H9 (cell line): ENCODE measurements at regions not wholly inside any gene's neighbourhood (a gene's known extent, or its start where the extent isn't known, plus 50 kb on each side); places are given as distances from the start of the nearest gene placed in this dataset.

Experiments used
- DNase-seq: peaks from one replicate; pipeline ENCODE4 v3.0.0-alpha.2; 2017
- H2AFZ ChIP-seq: one replicate; pipeline ENCODE4 v1.6.1; 2013; ENCODE audit warnings: mild to moderate bottlenecking, low read length, control low read depth, moderate library complexity
- H2AK5ac ChIP-seq: 2 replicates; pipeline ENCODE4 v1.6.1; 2013; ENCODE audit warnings: low read length, control low read depth, mixed read lengths; ENCODE audit not compliant: insufficient read length
- H2BK120ac ChIP-seq: one replicate; pipeline ENCODE4 v1.6.1; 2013; ENCODE audit warnings: low read depth, mild to moderate bottlenecking, low read length, control low read depth, inconsistent platforms; ENCODE audit not compliant: poor library complexity, severe bottlenecking
- H2BK12ac ChIP-seq: 2 replicates; pipeline ENCODE4 v1.6.1; 2013; ENCODE audit warnings: low read length, control low read depth, mixed read lengths, low read depth; ENCODE audit not compliant: insufficient read length
- H2BK15ac ChIP-seq: 2 replicates; pipeline ENCODE4 v1.6.1; 2013; ENCODE audit warnings: low read depth, low read length, control low read depth
- H2BK20ac ChIP-seq: one replicate; pipeline ENCODE4 v1.6.1; 2013; ENCODE audit warnings: low read depth, mild to moderate bottlenecking, low read length, control low read depth, inconsistent platforms; ENCODE audit not compliant: poor library complexity, severe bottlenecking
- H2BK5ac ChIP-seq: 2 replicates; pipeline ENCODE4 v1.6.1; 2013; ENCODE audit warnings: low read length, control low read depth, mixed read lengths; ENCODE audit not compliant: insufficient read length
- H3K14ac ChIP-seq: 2 replicates; pipeline ENCODE4 v1.6.1; 2013; ENCODE audit warnings: low read length, control low read depth; ENCODE audit not compliant: insufficient read depth
- H3K18ac ChIP-seq: 2 replicates; pipeline ENCODE4 v1.6.1; 2013; ENCODE audit warnings: low read depth, mild to moderate bottlenecking, mixed read lengths, low read length, control low read depth; ENCODE audit not compliant: insufficient read length
- H3K23ac ChIP-seq: 2 replicates; pipeline ENCODE4 v1.6.1; 2013; ENCODE audit warnings: low read length, control low read depth, mixed read lengths, low read depth; ENCODE audit not compliant: insufficient read length
- H3K23me2 ChIP-seq: 2 replicates; pipeline ENCODE4 v1.6.1; 2013; ENCODE audit warnings: low read depth, mild to moderate bottlenecking, mixed read lengths, low read length, control low read depth; ENCODE audit not compliant: insufficient read length, poor library complexity, severe bottlenecking
- H3K27ac ChIP-seq: 2 replicates; pipeline ENCODE4 v1.5.1; 2013; ENCODE audit warnings: low read length, control low read depth, mixed read lengths, low read depth; ENCODE audit not compliant: insufficient read length
- H3K27me3 ChIP-seq: 2 replicates; pipeline ENCODE4 v1.6.1; 2013; ENCODE audit warnings: low read length, control low read depth, inconsistent platforms; ENCODE audit not compliant: insufficient read depth
- H3K4ac ChIP-seq: 2 replicates; pipeline ENCODE4 v1.6.1; 2013; ENCODE audit warnings: low read depth, mild to moderate bottlenecking, control low read depth, inconsistent platforms, low read length, moderate library complexity
- H3K4me1 ChIP-seq: 2 replicates; pipeline ENCODE4 v1.6.1; 2013; ENCODE audit warnings: low read length, control low read depth, inconsistent platforms; ENCODE audit not compliant: insufficient read depth
- H3K4me2 ChIP-seq: 2 replicates; pipeline ENCODE4 v1.6.1; 2013; ENCODE audit warnings: low read length, control low read depth, mixed read lengths; ENCODE audit not compliant: insufficient read length, insufficient read depth
- H3K56ac ChIP-seq: 2 replicates; pipeline ENCODE4 v1.6.1; 2013; ENCODE audit warnings: low read depth, mild to moderate bottlenecking, mixed read lengths, low read length, control low read depth; ENCODE audit not compliant: insufficient read length
- H3K79me1 ChIP-seq: 2 replicates; pipeline ENCODE4 v1.6.1; 2013; ENCODE audit warnings: low read depth, mild to moderate bottlenecking, moderate library complexity, low read length, control low read depth, inconsistent platforms; ENCODE audit not compliant: insufficient read depth, poor library complexity, severe bottlenecking
- H3K79me2 ChIP-seq: 2 replicates; pipeline ENCODE4 v1.6.1; 2013; ENCODE audit warnings: low read length, control low read depth, inconsistent platforms; ENCODE audit not compliant: insufficient read depth
- H3K9ac ChIP-seq: 2 replicates; pipeline ENCODE4 v1.6.1; 2013; ENCODE audit warnings: low read length, control low read depth, mixed read lengths; ENCODE audit not compliant: insufficient read length; ENCODE audit errors: extremely low read depth
- H3K9me3 ChIP-seq: one replicate; pipeline ENCODE4 v1.6.1; 2013; ENCODE audit warnings: low read depth, low read length, inconsistent platforms; ENCODE audit not compliant: control insufficient read depth
- H3T11ph ChIP-seq: one replicate; pipeline ENCODE4 v1.6.1; 2013; ENCODE audit warnings: mild to moderate bottlenecking, low read length, control low read depth, inconsistent platforms
- H4K20me1 ChIP-seq: one replicate; pipeline ENCODE4 v1.6.1; 2013; ENCODE audit not compliant: control insufficient read depth, insufficient read length, insufficient read depth
- H4K5ac ChIP-seq: 2 replicates; pipeline ENCODE4 v1.6.1; 2013; ENCODE audit warnings: low read depth, mild to moderate bottlenecking, mixed read lengths, low read length, control low read depth; ENCODE audit not compliant: insufficient read length
- H4K8ac ChIP-seq: replicated peaks from 2 replicates; pipeline ENCODE4 v1.6.1; 2013; ENCODE audit warnings: low read length, control low read depth, mixed read lengths, low read depth; ENCODE audit not compliant: insufficient read length
- H4K91ac ChIP-seq: 2 replicates; pipeline ENCODE4 v1.6.1; 2013; ENCODE audit warnings: low read depth, mild to moderate bottlenecking, moderate library complexity, mixed read lengths, low read length, control low read depth; ENCODE audit not compliant: insufficient read length
- H3K27ac Mint-ChIP-seq, 3 experiments: 2 replicates in 2 of 3; 3 replicates in 1 of 3; pipeline ENCODE4 v1.8.0; 2020 to 2021; ENCODE audit warnings: mixed read lengths in 3 of 3, mild to moderate bottlenecking in 1 of 3, moderate library complexity in 1 of 3
- H3K27me3 Mint-ChIP-seq: 2 replicates; pipeline ENCODE4 v1.8.0; 2021; ENCODE audit warnings: low read depth, mild to moderate bottlenecking, moderate library complexity, mixed read lengths
- H3K36me3 Mint-ChIP-seq, 3 experiments: 2 replicates in 2 of 3; 3 replicates in 1 of 3; pipeline ENCODE4 v1.8.0; 2020 to 2021; ENCODE audit warnings: low read depth in 3 of 3, mixed read lengths in 3 of 3; ENCODE audit not compliant: insufficient read depth in 1 of 3
- H3K4me1 Mint-ChIP-seq, 2 experiments: 2 replicates each; pipeline ENCODE4 v1.8.0; 2020; ENCODE audit warnings: mixed read lengths in 2 of 2
- H3K4me3 Mint-ChIP-seq, 2 experiments: 2 replicates in 1 of 2; 3 replicates in 1 of 2; pipeline ENCODE4 v1.8.0; 2020 to 2021; ENCODE audit warnings: mild to moderate bottlenecking in 2 of 2, mixed read lengths in 2 of 2, moderate library complexity in 1 of 2
- H3K9me3 Mint-ChIP-seq, 2 experiments: 2 replicates in 1 of 2; 3 replicates in 1 of 2; pipeline ENCODE4 v1.8.0; 2020; ENCODE audit warnings: mild to moderate bottlenecking in 2 of 2, mixed read lengths in 2 of 2, moderate library complexity in 1 of 2
- WGBS: extraction: QIAGEN DNeasy Blood & Tissue Kit; methylation state at CpG from one replicate; pipeline ENCODE4 v1.1.7; 2013; ENCODE audit warnings: missing lambda C conversion rate, low lambda C conversion rate, mixed read lengths; ENCODE audit not compliant: insufficient read length; ENCODE audit errors: extremely low coverage; 5-methylcytosine and 5-hydroxymethylcytosine counted together
- TF ChIP-seq, protein P1 (sequence below): fragments of 200-600 bp; sonication (generic); conservative IDR thresholded peaks from 3 replicates; pipeline ENCODE4 v1.8.0; 2021; ENCODE audit warnings: antibody characterized with exemption, mild to moderate bottlenecking

DNA sequence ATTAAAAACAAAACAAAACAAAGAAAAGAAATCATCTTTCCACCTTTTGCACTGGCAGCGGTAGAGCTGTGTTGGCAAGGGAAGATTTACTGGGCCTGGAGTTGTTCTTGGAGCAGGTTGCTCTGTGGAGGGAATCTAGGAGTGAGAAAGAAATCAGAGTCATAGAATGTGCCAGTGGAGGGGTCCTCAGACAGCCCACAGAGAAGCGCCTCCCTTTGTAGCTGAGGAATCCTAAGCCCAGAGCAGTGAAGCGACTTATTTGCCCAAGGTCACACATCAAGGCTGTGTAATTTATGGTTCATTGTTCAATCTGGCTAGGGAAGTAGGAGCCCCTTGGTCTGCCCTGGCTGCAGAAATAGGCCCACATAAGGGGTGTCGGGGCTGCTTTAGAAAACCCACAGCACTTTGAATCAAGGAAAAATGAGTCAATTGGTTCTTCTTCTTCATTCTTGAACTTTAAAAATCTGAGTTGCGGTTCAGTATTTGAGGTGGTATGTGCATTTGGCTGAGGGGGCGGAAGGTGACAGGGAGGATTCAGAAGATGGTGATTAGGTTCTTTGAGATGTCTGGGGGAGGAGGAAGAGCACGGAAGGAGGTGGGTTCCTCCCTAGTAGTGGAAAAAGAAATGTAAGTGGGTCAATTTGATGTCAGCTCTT is 253.7 kb downstream of the PTEN start:
- Histone ChIP-seq H3K27me3 (no peaks in the 10 kb centered on the region), H3T11ph (no peak overlapping the region), H4K20me1 (no peaks in the 10 kb centered on the region), H3K23ac (no peak overlapping the region), H2BK15ac (no peak overlapping the region), H3K4me2 (no peak overlapping the region), H3K79me2 (no peaks in the 10 kb centered on the region), H3K18ac (no peak overlapping the region), H4K5ac (no peak overlapping the region), H2BK120ac (no peak overlapping the region), H3K4me1 (0 out of 2 replicates have a peak, but pooled peaks cover 2% of the 10 kb centered on the region), H2BK12ac (no peak overlapping the region), H3K9me3 (no peaks in the 10 kb centered on the region), H4K91ac (no peak overlapping the region), H3K4ac (no peak overlapping the region), H2AK5ac (no peak overlapping the region), H3K23me2 (no peaks in the 10 kb centered on the region), H2BK20ac (no peak overlapping the region), H4K8ac (no peak overlapping the region), H3K14ac (no peak overlapping the region), H3K27ac (no peak overlapping the region), H2BK5ac (no peak overlapping the region), H3K79me1 (no peaks in the 10 kb centered on the region), H2AFZ (no peak overlapping the region), H3K9ac (no peak overlapping the region), H3K56ac (no peak overlapping the region)
- WGBS = no CpG with 5 or more reads among the region's 7 CpGs
- TF ChIP-seq, protein P1, sequence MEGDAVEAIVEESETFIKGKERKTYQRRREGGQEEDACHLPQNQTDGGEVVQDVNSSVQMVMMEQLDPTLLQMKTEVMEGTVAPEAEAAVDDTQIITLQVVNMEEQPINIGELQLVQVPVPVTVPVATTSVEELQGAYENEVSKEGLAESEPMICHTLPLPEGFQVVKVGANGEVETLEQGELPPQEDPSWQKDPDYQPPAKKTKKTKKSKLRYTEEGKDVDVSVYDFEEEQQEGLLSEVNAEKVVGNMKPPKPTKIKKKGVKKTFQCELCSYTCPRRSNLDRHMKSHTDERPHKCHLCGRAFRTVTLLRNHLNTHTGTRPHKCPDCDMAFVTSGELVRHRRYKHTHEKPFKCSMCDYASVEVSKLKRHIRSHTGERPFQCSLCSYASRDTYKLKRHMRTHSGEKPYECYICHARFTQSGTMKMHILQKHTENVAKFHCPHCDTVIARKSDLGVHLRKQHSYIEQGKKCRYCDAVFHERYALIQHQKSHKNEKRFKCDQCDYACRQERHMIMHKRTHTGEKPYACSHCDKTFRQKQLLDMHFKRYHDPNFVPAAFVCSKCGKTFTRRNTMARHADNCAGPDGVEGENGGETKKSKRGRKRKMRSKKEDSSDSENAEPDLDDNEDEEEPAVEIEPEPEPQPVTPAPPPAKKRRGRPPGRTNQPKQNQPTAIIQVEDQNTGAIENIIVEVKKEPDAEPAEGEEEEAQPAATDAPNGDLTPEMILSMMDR = no peak
- DNase-seq = no peak
- no peaks in the 10 kb centered on the region for H3K36me3 Mint-ChIP-seq
- H3K9me3 Mint-ChIP-seq = no peaks in the 10 kb centered on the region
- H3K4me1 Mint-ChIP-seq = peaks cover 7 to 11% of the 10 kb centered on the region in 2 experiments
- no peaks in the 10 kb centered on the region for H3K27me3 Mint-ChIP-seq
- no peak overlapping the region for H3K4me3 Mint-ChIP-seq
- no peak overlapping the region for H3K27ac Mint-ChIP-seq
